Calu3 (cell line): ENCODE measurements at regions not wholly inside any gene's neighbourhood (a gene's known extent, or its start where the extent isn't known, plus 50 kb on each side); places are given as distances from the start of the nearest gene placed in this dataset.

ENCODE experiments used
- BruUV-seq: library from RNA; stranded (reverse); fragments of 400-500 nt; replicated peaks from 2 replicates; lab custom pipeline; 2021; lab: Mats Ljungman, UMichigan
- CTCF ChIA-PET: fragments of 300-600 bp; sonication (Branson Sonifier 250); formaldehyde crosslinking; loops from one replicate; lab custom pipeline; 2022; ENCODE audit warnings: antibody characterized with exemption; lab: Charles Lee
- DNase-seq: peaks from one replicate; pipeline ENCODE4 v3.0.0; 2022
- H3K27ac Mint-ChIP-seq: one replicate; pipeline ENCODE4 v1.8.0; 2022; ENCODE audit warnings: mixed read lengths; ENCODE audit not compliant: unreplicated experiment
- H3K27me3 Mint-ChIP-seq: one replicate; pipeline ENCODE4 v1.8.0; 2022; ENCODE audit warnings: mixed read lengths; ENCODE audit not compliant: unreplicated experiment
- H3K36me3 Mint-ChIP-seq: one replicate; pipeline ENCODE4 v1.8.0; 2022; ENCODE audit warnings: mild to moderate bottlenecking, moderate library complexity, mixed read lengths; ENCODE audit not compliant: insufficient read depth, unreplicated experiment
- H3K4me1 Mint-ChIP-seq: one replicate; pipeline ENCODE4 v1.8.0; 2022; ENCODE audit warnings: mild to moderate bottlenecking, low read depth, mixed read lengths; ENCODE audit not compliant: unreplicated experiment
- H3K4me3 Mint-ChIP-seq: one replicate; pipeline ENCODE4 v1.8.0; 2022; ENCODE audit warnings: mild to moderate bottlenecking, low read depth, moderate library complexity, mixed read lengths; ENCODE audit not compliant: unreplicated experiment
- H3K9me3 Mint-ChIP-seq: one replicate; pipeline ENCODE4 v1.8.0; 2022; ENCODE audit warnings: low read depth, mixed read lengths; ENCODE audit not compliant: unreplicated experiment
- CTCF ChIP-seq: fragments of 200-600 bp; IDR thresholded peaks from one replicate; pipeline ENCODE4 v1.8.0; 2022; ENCODE audit warnings: antibody characterized with exemption; ENCODE audit not compliant: unreplicated experiment
- intact Hi-C: fragments of 100-400 bp; cut with micrococcal nuclease; formaldehyde crosslinking; loops from one replicate; pipeline ENCODE4 v1.10.0; 2022; ENCODE audit not compliant: unreplicated experiment

GRCh38 chr9:87034841-87035240 is 87.5 kb upstream of the GAS1 start:
- TF ChIP-seq CTCF = no peak
- no peaks in the 10 kb centered on the region for H3K4me1 Mint-ChIP-seq
- H3K27ac Mint-ChIP-seq = no peak overlapping the region
- H3K27me3 Mint-ChIP-seq = peaks cover 47% of the 10 kb centered on the region
- H3K36me3 Mint-ChIP-seq = no peaks in the 10 kb centered on the region
- intact Hi-C loops = no loop called here
- DNase-seq = no peak
- CTCF ChIA-PET = no interaction called here
- no TSS peak for BruUV-seq
- H3K4me3 Mint-ChIP-seq = no peak overlapping the region
- H3K9me3 Mint-ChIP-seq = no peaks in the 10 kb centered on the region

- CTCF ChIA-PET = interaction anchor here (0.7 kb wide), 1 partner anchor 1023 kb away, joined by 3 read pairs; no protein-coding TSS in a partner anchor
- Mint-ChIP-seq H3K9me3 (no peaks in the 10 kb centered on the region), H3K4me1 (no peaks in the 10 kb centered on the region), H3K36me3 (no peaks in the 10 kb centered on the region), H3K4me3 (no peak overlapping the region), H3K27ac (no peak overlapping the region), H3K27me3 (peaks cover 48% of the 10 kb centered on the region)
- no peak for TF ChIP-seq CTCF
- no peak for DNase-seq
- no TSS peak for BruUV-seq
- intact Hi-C loops = no loop called here
Observed at GRCh38 chr9:87035879-87036278, 88.6 kb upstream of the GAS1 start.

- Mint-ChIP-seq H3K9me3 (peaks cover 2% of the 10 kb centered on the region), H3K4me1 (no peaks in the 10 kb centered on the region), H3K4me3 (no peak overlapping the region), H3K27me3 (peaks cover 52% of the 10 kb centered on the region), H3K36me3 (no peaks in the 10 kb centered on the region), H3K27ac (no peak overlapping the region)
- CTCF ChIA-PET = no interaction called here
- intact Hi-C loops = no loop called here
- DNase-seq = no peak
- no TSS peak for BruUV-seq
- TF ChIP-seq CTCF = no peak
Observed at GRCh38 chr9:87036506-87036905, 89.2 kb upstream of the GAS1 start.

- no peak overlapping the region for H3K4me3 Mint-ChIP-seq
- peaks cover 3% of the 10 kb centered on the region for H3K9me3 Mint-ChIP-seq
- H3K27me3 Mint-ChIP-seq = peaks cover 24% of the 10 kb centered on the region
- no peak for DNase-seq
- no TSS peak for BruUV-seq
- no peak overlapping the region for H3K27ac Mint-ChIP-seq
- H3K36me3 Mint-ChIP-seq = no peaks in the 10 kb centered on the region
- CTCF ChIA-PET = interaction anchor here (0.6 kb wide), 1 partner anchor 84 kb away, joined by 3 read pairs; no protein-coding TSS in a partner anchor
- no peak for TF ChIP-seq CTCF
- no peaks in the 10 kb centered on the region for H3K4me1 Mint-ChIP-seq
- intact Hi-C loops = no loop called here
Observed at GRCh38 chr9:87039809-87040392, 92.6 kb upstream of the GAS1 start.
